Kidney tubule cell (primary cell): ENCODE measurements at regions not wholly inside any gene's neighbourhood (a gene's known extent, or its start where the extent isn't known, plus 50 kb on each side); places are given as distances from the start of the nearest gene placed in this dataset.
"Not testable (repeated sequence)": the region's sequence is repeated elsewhere in the genome, so short reads cannot be mapped to it uniquely, and the experiment has no call there.

Experiments
- DNase-seq: peaks from one replicate; pipeline ENCODE4 v3.0.0-alpha.2; 2018; ENCODE audit warnings: low spot score

- no peak for DNase-seq
Measured at GRCh38 chr5:163165277-163165676, 272.1 kb upstream of the CCNG1 start.

GRCh38 chr5:163170161-163170560 is 267.2 kb upstream of the CCNG1 start:
- not testable (repeated sequence) for DNase-seq

DNA sequence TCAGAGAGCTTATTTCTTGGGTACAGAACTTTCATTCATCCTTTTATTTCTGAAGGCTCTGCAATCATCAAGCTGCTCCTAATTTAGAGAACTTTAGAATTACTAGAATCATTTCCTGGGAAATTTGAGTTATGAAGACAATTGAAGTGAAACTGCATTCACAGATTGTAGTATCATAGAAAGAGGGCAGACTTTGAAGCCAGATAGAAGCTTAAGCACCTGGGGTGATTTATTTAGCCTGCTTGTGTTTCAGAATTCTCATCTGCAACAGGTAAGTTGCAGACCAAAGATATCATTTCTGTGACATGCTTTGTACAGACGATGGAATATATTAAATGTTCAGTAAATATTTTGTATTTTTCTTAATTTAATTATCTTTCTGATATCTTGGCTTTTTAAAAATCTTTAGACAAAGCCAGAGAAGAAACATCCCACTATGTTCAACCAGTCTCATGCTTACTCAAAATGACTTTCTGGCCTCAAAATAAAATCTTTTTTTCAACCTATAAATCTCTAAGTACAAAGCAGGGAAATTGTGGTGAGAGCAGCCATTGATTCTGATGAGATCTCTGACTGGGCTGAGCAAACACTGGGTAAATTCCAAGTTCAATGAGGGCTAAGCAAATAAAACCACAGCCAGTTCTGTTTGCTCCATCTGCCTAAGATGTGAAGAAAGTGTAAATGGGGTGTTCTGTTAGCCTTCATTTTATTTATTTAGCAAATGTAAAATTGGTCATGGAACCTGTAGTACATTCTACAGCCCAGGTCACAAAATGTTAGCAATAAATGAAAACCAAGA is 264.7 kb upstream of the CCNG1 start:
- no peak for DNase-seq

GRCh38 chr5:163177971-163178370 is 259.4 kb upstream of the CCNG1 start:
- no peak for DNase-seq

DNA sequence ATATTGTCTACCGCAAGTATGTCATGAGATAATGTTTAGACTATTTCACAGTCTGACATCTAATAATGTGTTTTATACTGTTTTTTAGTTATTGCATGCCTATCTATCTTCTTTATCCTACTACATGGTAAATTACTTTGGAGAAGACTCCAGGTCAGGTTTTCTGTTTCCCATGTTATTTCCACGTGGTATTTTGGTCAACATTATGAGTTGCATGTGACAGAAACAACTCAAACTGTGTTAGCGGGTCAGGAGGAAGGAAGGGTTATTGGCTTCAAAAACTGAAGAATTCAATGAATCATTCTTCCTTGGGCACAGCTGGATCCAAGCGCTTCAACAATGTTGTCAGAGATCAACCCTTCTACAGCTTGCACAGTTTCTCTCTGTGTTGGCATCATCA is 252.1 kb upstream of the CCNG1 start:
- no peak for DNase-seq

- no peak for DNase-seq
Measured at GRCh38 chr5:163189023-163189553, 248.3 kb upstream of the CCNG1 start.

DNA sequence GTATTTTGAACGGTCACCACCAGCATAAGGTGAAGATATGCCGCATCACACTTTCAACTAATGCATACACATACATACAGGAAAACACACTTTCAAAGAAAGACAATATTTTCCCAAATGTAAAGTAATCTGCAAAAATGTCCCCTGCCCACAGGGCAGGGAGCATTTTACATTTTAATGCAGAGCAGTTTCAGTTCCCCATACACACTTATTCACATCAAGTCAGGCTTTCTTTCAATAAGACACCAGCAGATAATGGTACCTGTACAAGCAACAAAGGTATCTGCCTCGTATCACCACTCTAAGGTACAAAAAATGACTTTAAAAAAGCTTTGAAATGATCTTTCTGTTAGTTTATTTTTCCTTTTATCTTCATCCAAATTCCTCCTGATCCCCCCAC is 247.1 kb upstream of the CCNG1 start:
- no peak for DNase-seq

DNA sequence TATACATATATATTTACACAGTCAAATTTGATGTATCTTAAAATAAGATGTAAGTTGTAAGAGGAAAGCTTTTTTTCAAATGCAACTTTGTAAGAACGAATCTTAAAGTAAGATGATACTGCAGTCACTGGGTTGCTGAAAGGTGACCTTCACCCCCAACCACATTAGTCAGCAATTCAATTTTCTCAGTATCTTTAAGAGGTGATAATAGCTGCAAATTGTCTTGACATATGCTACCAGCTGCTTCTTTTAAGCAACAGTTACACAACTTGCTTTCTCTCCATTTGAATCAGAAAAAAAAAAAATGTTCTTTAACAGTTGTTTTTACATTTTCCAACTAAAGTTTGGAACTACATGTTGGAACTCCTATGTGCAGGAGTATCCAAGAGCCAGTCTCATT is 246.6 kb upstream of the CCNG1 start:
- no peak for DNase-seq

DNA sequence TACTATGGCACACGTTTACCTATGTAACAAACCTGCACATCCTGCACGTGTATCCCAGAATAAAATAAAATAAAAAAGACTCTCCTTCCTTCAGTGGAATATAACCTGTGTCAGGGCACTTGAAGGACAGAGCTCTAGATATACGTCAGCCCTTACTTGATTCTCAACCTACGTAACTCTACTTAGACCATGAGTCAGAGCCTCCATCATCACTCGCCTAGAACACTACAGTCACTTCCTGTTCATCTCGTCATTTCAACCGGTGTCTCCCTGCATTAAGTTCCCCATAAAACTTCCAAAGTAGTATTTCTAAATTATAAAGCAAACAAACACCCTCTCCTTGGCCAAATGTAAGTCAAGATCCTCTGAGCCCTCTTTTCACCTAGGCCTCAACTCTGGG is 243.5 kb upstream of the CCNG1 start:
- no peak for DNase-seq

DNA sequence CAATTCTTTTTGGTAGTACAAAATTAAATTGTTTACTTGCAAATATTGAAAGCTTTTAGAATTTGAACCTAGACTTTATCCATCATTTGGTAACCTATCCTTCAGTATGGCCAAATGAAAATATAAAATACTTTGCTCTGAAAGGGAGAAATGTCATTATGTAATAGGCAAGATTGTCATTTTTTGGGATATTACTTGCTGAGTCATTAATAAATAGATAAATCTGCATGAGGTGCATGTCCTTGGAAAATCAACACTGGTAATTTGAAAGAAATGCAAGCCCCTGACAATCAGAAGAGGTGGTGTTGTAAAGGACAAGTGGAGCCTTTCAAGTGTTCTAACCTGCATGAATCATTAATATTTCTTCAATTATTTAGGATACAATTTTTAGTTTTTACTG is 231.8 kb upstream of the CCNG1 start:
- DNase-seq = no peak

DNA sequence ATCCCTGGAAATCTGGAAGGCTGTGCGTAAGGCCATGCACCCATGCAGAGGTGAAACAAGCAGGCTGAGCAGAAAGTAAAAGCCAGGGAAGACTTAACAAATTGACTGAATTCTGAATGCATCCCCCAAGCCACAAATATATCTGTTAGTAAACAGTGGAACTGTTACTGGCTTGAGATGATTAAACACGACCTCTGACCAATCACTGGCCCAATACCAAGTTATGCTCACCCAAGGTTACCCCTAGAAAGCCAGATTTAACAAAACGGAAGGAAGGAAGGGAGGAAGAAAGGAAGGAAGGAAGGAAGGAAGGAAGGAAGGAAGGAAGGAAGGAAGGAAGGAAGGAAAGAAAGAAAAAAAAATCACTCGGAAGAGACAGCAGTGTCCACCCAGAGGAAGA is 215.8 kb upstream of the CCNG1 start:
- DNase-seq = no peak

GRCh38 chr5:163222982-163223381 is 214.4 kb upstream of the CCNG1 start:
- no peak for DNase-seq

GRCh38 chr5:163244445-163244987 is 192.9 kb upstream of the CCNG1 start:
- no peak for DNase-seq

DNA sequence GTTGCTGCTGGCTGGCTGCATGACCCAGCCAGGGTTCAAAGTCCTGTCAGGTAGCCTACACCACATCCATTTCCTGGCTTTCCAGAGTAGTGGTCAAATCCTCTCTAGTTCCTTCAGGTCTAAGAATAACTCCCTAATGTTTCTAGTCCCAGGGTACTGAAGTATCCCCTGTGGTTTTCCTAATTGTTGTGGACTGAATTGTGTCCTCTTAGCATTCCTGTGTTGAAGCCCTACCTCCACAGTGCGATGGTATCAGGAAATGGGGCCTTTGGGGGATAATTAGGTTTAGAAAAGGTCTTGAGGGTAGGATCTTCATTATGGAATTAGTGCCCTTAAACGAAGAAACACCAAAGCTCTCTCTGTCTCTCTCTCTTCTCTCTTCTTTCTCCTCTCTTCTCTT is 191.8 kb upstream of the CCNG1 start:
- no peak for DNase-seq

DNA sequence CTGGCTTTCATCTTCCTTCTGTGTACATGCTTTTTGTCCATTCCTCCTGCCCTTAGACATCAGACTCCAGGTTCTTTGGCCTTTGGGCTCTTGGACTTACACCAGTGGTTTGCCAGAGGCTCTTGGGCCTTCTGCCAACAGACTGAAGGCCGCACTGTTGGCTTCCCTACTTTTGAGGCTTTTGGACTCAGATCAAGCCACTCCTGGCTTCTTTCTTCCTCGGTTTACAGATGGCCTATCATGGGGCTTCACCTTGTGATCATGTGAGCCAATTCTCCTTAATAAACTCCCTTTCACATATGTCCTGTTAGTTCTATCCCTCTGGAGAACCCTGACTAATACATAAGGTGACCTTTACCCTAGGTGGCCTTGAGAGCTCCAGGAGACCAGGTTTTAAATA is 189.1 kb upstream of the CCNG1 start:
- no peak for DNase-seq

GRCh38 chr5:163248871-163249270 is 188.5 kb upstream of the CCNG1 start:
- DNase-seq = peak; percentile 4

DNA sequence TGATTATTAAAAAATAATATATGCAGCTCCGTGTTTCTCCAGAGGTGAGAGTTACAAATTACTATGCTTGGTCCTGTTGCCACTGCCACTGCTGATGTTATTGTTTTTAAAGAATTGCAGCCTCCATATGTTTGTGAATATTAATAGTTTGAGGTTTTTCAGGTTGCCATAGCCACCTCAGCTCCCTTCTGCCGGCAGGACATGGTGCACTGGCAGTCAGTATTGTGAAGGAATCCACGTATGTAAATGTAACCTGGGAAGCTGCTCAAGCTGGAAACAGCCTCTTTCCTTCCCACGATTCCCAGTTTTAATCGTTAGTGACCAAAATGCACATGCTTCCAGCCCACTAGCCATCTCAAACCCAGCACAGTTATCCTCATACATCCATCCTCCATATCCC is 184.4 kb upstream of the CCNG1 start:
- DNase-seq = no peak

GRCh38 chr5:163259495-163259894 is 177.9 kb upstream of the CCNG1 start:
- DNase-seq = no peak

GRCh38 chr5:163260471-163260870 is 176.9 kb upstream of the CCNG1 start:
- no peak for DNase-seq

GRCh38 chr5:163260961-163261360 is 176.4 kb upstream of the CCNG1 start:
- DNase-seq = no peak

DNA sequence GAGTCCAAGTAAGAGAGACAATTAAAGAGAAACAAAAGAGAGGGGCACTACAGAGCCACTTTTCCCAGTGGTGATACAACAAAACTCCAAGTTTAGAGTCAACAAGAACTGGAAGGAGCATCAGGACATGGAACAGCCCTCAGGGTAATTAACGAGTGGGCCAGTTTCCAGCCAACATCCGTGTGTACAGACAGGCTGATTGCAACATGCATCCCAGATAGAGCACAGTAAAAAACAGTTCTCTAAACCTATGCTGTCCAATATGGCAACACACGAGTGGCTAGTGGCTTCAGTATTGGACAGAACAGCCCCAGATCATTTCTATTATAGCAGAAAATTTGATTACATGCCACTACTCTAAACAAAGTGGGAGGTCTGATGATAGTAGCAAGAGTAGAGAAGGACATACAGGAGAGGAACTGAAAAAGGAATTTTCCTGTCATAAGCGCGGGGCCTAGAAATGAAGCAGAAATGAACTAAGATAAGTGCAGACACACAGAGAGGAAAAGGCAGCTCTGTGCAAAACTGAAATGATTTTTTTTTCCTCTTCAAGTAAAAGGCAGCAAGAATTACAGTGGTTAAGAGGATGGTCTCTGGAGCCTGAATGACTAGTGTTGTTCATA is 175.6 kb upstream of the CCNG1 start:
- no peak for DNase-seq

DNA sequence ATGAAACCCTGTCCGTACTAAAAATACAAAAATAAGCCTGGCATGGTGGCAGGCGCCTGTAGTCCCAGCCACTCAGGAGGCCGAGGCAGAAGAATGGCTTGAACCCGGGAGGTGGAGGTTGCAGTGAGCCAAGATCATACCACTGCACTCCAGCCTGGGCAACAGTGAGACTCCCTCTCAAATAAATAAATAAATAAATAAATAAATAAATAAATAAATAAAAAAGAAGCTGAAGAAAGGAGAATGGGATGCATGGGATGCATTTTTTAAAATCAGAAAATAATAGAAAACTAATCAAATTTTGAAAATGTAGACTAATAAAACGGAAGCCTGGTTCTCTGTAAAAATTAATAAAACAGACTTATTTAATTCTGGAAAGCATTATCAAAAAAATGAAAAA is 171.1 kb upstream of the CCNG1 start:
- DNase-seq = not testable (repeated sequence)

DNA sequence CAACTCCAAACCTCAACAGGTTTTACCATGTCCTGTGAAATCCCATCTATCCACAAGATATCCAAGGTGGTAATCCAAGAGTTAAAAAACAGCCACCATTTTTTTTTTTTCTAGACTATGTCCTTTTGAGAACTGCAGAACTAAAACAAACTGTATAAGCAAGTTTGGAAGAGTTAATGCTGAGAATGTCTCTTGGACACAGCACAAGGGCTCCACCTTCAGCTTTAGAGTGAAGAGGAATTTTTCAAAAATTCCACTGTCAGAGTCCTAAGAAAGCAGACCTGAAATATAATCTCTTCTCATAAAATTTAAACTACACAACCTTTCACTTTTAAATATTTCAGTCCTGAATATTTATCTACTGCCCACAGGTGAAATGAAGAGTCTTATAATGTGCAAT is 167.8 kb upstream of the CCNG1 start:
- no peak for DNase-seq
